ENCODE measurements at regions not wholly inside any gene's neighbourhood (a gene's known extent, or its start where the extent isn't known, plus 50 kb on each side); places are given as distances from the start of the nearest gene placed in this dataset.

GRCh38 chr18:6595666-6596065 is 133.8 kb upstream of the ARHGAP28 start:
- Histone ChIP-seq H3K4me1 (replicated peaks in 1 of 4; ENCODE audit: control insufficient read depth in 3 of 4, insufficient read depth in 4 of 4, low read length in 3 of 4) (peaks cover 1 to 4% (median 4%) of the 10 kb centered on the region in 4 experiments; a peak in 4 of 7 replicates), H3K79me1 (ENCODE audit: low read depth, low read length) (no peaks in the 10 kb centered on the region), H2BK120ac (replicated peaks; ENCODE audit: low read depth, low read length) (no peak overlapping the region), H3K9me3 (ENCODE audit: insufficient read depth in 2 of 2, low read depth in 1 of 2, low read length in 1 of 2) (no peaks in the 10 kb centered on the region), H2AK5ac (ENCODE audit: low read depth, low read length) (no peak overlapping the region), H4K20me1 (replicated peaks in 1 of 2; ENCODE audit: control insufficient read depth in 1 of 2, insufficient read depth in 2 of 2, low read length in 2 of 2) (no peaks in the 10 kb centered on the region), H3K9ac (replicated peaks in 1 of 4; ENCODE audit: extremely low read depth in 1 of 4, low read depth in 3 of 4, low read length in 3 of 4) (no peak overlapping the region), H3K4ac (replicated peaks; ENCODE audit: insufficient read length, low read depth, low read length) (no peak overlapping the region), H3K18ac (ENCODE audit: extremely low read depth, low read length) (no peak overlapping the region), H3K79me2 (ENCODE audit: control insufficient read depth in 1 of 2, insufficient read depth in 2 of 2, low read length in 2 of 2) (no peaks in the 10 kb centered on the region), H4K8ac (ENCODE audit: extremely low read depth, insufficient read depth, low read length) (no peak overlapping the region), H4K91ac (replicated peaks; ENCODE audit: insufficient read length, low read length) (no peak overlapping the region), H3K4me2 (ENCODE audit: insufficient read depth in 1 of 2, low read depth in 2 of 2, low read length in 2 of 2) (no peak overlapping the region), H3K23me2 (ENCODE audit: low read depth, low read length) (no peaks in the 10 kb centered on the region; the same call in 1 of the 2 replicates), H3K23ac (ENCODE audit: insufficient read length) (no peak overlapping the region), H3K56ac (replicated peaks; ENCODE audit: insufficient read length, low read depth, low read length) (no peak overlapping the region), H3K36me3 (ENCODE audit: control insufficient read depth in 2 of 4, insufficient read depth in 4 of 4, low read length in 3 of 4) (no peaks in the 10 kb centered on the region), H4K5ac (ENCODE audit: insufficient read length, low read depth, low read length) (no peak overlapping the region), H3K14ac (ENCODE audit: insufficient read length) (no peak overlapping the region), H2BK15ac (ENCODE audit: low read length) (no peak overlapping the region), H3K27me3 (replicated peaks in 1 of 4; ENCODE audit: control insufficient read depth in 3 of 4, extremely low read depth in 1 of 4, insufficient read depth in 3 of 4, low read length in 3 of 4) (no peaks in the 10 kb centered on the region), H2BK5ac (ENCODE audit: low read depth, low read length) (no peak overlapping the region), H3K4me3 (ENCODE audit: extremely low read depth in 1 of 4, insufficient read depth in 2 of 4, low read depth in 3 of 4, low read length in 4 of 4) (no peak overlapping the region), H2BK12ac (ENCODE audit: low read depth, low read length) (no peak overlapping the region), H3K27ac (ENCODE audit: low read depth, low read length) (no peak overlapping the region), H2AFZ (ENCODE audit: low read length) (no peak overlapping the region), H2BK20ac (ENCODE audit: low read length) (no peak overlapping the region)
- WGBS, 2 experiments (ENCODE audit: extremely low coverage in 1 of 2, insufficient coverage in 1 of 2, insufficient read length in 1 of 2, insufficient replicate concordance in 2 of 2, low coverage in 1 of 2, low lambda C conversion rate in 2 of 2, missing lambda C conversion rate in 1 of 2), result 90% methylated on average over 7 of the region's 7 CpGs; no CpG with 5 or more reads in 1 of the 2 experiments
- CTCF ChIA-PET (ENCODE audit: partially characterized antibody), result interaction anchor here (1.5 kb wide), 1 partner anchor 52 kb away, joined by 6 read pairs; no protein-coding TSS in a partner anchor
- DNase-seq (ENCODE audit: low read depth in 1 of 2, low spot score in 2 of 2) (no peak), FAIRE-seq (no peak)
- POLR2A ChIA-PET (ENCODE audit: partially characterized antibody), result no interaction called here
- TF ChIP-seq MAX (IDR thresholded peaks at IDR 0.05), result no peak
- TF ChIP-seq CTCF (IDR thresholded peaks at IDR 0.05; ENCODE audit: control extremely low read depth in 1 of 3, insufficient read depth in 1 of 3, low read depth in 1 of 3, low read length in 3 of 3), result no peak
- TF ChIP-seq TAF1 (IDR thresholded peaks at IDR 0.05; ENCODE audit: low read depth, low read length), result no peak
- TF ChIP-seq KDM1A (IDR thresholded peaks at IDR 0.05; ENCODE audit: borderline replicate concordance, low read length), result no peak
- no peak for TF ChIP-seq GTF2F1 (IDR thresholded peaks at IDR 0.05; ENCODE audit: borderline replicate concordance, low read depth, low read length)
- TF ChIP-seq FOSL1 (IDR thresholded peaks at IDR 0.05; ENCODE audit: insufficient read depth, low read depth, low read length), result no peak
- TF ChIP-seq ZNF274 (IDR thresholded peaks at IDR 0.05; ENCODE audit: borderline replicate concordance, extremely low read depth, low read length), result no peak
- TF ChIP-seq CBX8 (IDR thresholded peaks at IDR 0.05; ENCODE audit: borderline replicate concordance, low read depth, low read length), result no peak
- TF ChIP-seq JUND (IDR thresholded peaks at IDR 0.05; ENCODE audit: low read length), result no peak
- no peak for TF ChIP-seq RFX5 (IDR thresholded peaks at IDR 0.05; ENCODE audit: borderline replicate concordance, low read depth, low read length)
